ELR (cell line): ENCODE measurements at regions not wholly inside any gene's neighbourhood (a gene's known extent, or its start where the extent isn't known, plus 50 kb on each side); places are given as distances from the start of the nearest gene placed in this dataset.

Experiments
- DNase-seq: peaks from one replicate; pipeline ENCODE4 v3.0.0-alpha.2; 2015; ENCODE audit warnings: low read depth

DNA sequence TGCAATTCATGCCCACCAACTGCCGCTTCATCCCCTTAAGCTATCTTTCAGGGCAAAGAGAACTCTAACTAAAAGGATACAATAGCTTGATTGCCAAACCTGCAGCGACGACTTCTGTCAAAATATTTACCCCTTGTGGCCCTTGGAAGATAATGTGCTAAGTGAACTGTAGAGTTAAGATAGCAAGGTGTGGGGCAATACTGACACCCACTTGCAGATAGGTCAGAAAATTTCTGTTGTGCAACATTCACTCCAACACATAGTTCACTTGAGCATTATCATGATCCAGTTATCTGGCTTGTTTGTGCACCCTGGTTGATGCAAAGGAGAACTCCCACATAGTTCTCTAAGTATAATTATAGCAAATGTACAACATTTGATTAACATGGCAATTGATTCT lies 55.6 kb downstream of the RHOXF2B start:
- no peak for DNase-seq

DNA sequence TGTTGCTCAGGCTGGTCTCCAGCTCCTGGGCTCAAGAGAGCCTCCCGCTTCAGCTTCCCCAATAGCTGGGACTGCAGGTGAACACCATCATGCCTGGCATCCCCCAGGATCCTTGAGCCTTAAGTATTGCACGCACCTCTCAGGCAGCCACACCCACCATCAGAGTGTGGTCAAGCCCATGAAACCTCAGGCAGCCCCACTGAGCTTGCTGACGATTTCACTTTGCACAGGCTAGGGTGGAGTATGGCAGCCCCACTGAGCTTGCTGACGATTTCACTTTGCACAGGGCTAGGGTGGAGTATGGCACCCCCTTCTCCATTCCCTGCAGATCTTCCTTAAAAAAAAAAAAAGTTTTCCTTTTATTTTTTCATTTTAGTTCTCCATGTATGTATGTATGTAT lies 57.2 kb downstream of the RHOXF2B start:
- DNase-seq, result no peak

DNA sequence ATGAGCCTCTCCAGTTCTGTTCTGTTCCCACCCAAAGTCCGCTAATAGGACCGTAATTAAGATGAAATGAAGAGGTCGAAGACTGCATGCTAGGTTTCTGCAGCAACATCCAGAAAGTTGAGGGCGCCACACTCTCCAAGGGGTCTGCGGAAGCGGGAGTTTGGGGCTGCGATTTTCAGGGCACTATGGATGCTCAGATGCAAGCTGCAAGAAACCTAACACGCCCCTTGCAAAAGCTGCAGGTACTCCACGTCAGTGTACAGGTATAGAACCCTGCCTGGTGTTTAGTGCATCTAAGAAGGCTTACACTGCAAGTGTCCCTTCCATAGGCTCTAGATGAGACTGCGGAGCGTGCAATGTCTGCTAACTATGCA lies 61.4 kb downstream of the RHOXF2B start:
- no peak for DNase-seq

DNA sequence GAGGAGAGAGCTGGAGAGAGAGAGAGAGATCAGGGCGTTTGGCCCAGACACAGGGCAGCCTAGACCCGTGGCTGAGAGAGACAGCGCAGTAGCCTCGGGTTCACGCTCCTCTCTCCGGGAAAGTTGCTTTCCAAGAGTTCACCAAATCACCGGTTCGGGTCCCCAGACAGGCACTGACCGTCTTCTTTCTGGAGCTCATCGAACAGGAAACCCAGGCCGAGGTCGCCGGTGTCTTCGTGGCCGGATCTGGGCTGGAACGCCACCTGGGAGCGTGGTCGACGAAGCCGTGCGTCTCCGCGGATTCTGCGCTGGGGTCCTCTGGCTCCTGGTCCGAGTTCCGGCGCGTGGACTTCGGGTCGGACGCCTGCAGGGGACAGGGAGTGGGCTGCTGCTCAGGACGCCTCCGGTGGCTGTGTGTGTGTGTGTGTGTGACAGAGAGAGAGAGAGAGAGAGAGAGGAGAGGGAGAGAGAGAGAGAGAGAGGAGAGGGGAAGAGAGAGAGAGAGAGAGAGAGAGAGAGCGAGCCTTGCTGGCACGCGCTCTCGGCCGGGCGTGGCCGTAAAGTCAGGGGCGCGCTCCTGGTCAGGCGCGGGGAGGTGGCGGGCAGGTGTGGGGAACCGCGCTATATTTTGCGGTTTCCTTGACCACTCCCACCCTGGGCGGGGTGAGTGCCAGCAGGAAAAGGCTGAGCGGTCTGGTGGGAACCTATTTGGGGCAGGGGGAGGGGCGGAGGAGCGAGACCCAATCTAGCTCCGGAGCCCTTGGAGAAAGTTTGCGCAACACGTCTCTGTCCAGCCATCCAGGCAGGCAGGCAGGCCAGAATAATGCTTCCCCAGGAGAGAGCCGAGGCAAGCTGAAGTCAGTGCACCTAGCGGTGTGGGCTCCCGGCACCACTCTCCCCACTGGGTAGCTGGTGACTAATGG lies 62.1 kb downstream of the RHOXF2B start:
- no peak for DNase-seq

DNA sequence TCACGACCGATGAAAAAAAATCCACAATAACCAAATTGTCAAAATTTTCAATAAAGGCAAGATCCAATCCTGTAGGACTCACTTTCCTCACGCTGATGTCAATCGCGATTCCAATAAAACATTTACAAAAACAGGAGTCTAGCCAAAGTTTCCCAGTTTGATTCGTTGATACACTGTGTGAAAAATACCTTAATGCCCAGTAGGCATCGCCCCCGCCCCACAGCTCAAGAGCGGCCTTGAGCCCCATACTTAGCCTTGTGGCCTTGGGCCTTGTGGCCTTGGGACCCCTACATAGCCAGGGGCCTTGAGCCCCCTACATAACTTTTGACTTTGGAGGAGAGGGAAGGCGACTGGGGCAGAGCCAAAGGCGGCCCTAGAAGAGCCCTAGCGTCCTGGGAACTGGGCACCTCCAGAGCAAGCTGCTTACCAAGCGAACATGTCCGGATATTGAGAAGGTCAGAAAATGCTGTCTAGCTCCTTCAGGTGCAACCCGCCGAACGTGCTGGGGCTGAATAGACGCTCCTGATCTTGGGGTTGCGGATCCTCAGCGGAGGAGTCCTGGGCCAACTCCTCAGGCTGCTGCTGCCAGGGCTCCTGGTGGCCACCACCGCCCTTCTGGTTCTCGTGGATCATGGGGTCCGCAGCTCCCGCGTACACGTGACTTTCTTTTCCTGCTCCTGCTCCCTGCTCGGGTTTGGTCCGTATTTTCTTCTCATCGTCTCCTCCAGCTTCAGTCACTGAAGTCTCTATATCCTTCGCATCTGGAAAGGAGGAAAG lies 62.9 kb downstream of the RHOXF2B start:
- no peak for DNase-seq

DNA sequence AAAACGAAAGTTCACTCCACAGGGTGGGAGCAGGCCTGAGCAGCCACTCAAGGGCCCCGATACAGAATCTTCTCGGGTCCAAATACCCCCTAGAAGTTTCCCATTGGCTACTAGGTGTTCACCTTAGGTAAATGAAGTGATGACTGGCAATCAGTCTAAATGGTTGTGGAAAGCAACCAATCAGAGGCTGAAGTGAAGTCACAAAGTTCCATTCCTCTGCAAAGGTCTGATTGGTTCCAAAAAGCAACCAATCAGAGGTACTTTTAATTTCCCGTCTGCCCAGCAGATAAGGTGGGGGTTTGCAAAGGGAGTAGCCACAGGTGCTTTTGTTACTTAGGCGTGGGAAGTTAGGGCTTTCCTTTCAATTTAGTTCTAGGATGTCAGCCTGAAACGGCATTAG lies 58.2 kb upstream of the NKAP start:
- no peak for DNase-seq

DNA sequence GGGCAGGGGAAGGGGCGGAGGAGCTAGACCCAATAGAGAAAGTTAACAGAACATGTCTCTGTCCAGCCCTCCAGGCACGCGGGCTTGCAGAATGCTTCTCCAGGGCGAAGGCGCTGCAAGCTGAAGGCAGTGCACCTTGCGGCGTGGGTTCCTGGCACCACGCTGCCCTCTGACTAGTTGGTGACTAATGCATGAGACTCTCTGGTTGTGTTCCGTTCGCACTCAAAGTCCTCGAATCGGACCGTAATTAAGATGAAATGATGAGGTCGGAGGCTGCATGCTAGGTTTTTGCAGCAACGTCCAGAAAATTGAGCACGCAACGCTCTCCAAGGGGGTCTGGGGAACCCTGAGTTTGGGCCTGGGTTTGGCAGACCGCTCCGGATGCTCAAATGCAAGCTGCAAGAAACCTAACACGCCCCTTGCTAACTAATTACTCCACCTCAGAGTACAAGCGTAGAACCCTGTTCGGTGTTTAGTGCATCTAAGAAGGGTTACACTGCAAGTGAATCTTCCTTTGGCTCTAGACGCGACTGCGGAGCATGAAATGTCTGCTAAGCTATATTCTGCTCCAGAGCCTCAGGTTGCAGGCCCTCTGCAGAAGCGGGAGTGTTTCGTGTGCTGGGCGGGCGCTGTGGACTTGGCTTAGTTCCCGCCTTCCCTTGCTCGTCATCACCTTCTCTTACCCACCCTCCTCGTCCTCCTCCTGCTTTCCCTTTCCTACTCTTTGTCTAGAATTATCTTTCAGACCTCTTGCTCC lies 57.1 kb upstream of the NKAP start:
- DNase-seq, result peak; percentile 12

DNA sequence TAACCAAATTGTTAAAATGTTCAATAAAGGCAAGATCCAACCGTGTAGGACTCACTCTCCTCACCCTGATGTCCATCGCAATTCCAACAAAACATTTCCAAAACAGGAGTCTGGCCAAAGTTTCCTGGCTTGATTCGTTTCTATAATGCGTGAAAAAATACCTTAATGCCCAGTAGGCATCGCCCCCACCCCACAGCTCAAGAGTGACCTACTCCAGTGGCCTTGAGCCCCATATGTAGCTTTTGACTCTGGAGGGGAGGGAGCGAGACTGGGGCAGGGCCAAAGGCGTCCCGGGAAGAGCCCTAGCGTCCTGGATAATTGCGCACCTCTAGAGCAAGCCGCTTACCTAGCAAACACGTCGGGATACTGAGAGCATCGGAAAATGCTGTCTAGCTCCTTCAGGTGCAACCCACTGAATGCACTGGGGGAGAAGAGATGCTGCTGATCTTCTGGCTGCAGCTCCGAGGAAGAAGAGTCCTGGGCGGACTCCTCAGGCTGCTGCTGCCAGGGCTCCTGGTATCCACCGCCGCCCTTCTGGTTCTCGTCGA lies 55.6 kb upstream of the NKAP start:
- DNase-seq, result no peak

DNA sequence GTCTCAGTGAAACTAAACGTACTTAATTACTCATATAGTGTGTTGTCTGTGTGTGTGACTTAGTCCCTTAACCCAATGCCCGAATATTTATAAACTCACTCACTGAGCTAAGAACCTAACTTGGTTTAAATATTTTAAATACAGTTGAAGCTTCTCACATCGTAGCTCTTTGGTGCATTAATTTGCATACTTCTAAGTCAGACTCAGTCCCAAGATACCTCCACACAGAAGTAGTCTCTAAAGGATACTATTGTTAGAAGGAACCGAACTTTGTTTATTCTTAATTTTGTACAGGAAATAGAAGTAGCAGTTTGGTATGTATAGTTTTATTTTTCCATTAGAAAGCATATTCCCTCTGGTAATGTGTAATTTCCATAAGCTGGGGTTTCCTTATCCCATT lies 54.0 kb upstream of the NKAP start:
- no peak for DNase-seq

DNA sequence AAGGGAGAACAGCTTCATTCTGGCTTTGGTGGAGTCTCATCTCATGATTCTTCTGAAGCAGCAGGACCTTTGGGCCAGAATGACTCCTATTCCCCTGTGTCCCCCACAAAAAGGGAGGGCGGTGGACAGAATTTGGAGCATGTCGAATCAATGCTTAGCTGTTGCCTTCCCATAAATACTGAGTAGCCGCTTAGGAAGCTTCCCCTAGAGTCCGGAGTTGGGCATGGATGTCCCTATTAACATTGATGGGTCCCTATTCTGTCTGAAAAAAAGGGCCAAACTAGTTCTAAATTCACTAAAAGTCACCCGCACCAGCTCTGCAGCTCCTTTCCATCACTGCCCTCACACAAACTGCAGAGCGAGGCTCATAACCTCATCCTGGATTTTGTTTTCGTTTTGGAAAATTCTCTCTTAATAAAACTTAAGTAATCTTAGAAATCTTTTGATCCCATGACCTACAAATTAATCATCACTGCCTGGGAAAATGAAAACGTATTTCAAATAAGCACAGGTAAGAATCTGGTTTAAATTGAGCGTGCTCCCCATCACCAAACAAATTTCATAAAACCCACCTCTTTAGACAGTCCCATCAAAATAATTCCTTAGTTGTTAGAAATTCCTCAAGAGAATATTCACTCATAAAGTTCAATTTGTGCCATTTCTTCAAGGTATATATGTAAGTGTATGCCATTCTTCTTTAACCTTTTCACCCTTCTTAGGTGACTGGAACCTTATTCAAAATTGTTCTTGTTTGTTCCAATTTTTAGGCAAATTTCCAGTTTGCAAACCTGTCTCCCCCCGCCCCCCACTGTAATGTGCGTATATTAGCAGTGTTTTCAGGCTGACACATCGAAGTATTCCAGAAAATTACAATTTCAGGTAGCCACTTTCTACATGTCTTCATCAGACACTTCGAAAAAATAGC lies 53.3 kb upstream of the NKAP start:
- no peak for DNase-seq

DNA sequence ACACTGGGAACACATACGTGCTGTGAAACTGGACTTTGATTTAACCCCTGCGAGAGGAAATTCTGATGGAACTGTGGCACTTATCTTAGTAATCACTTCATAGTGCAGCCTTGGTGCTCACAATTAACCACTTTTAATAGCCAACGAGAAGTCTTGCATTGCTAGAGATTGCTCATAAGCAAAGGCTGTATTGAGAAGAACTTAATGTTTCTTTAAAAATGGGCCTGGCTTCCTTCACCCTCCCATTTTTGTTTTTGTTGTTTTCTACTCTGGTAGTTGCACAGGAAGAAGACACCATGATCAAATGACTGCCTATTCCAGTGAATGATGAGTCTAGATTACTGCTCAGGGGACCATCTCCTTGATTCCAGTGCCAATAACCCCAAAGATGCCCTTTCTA lies 52.5 kb upstream of the NKAP start:
- DNase-seq, result no peak
